HepG2 (cell line): ENCODE measurements at regions not wholly inside any gene's neighbourhood (a gene's known extent, or its start where the extent isn't known, plus 50 kb on each side); places are given as distances from the start of the nearest gene placed in this dataset.

Source experiments
- ATAC-seq: fragments of 200-7000 bp; cut with Tn5 transposase; 3 replicates; pipeline ENCODE4 v1.9.1; 2020; ENCODE audit warnings: mild to moderate bottlenecking, moderate library complexity
- BruUV-seq: library from RNA; stranded (reverse); fragments of 400-500 nt; replicated peaks from 2 replicates; lab custom pipeline; 2021; lab: Mats Ljungman, UMichigan
- CTCF ChIA-PET: fragments of 300-600 bp; formaldehyde crosslinking; extraction: SDS; loops from one replicate; lab custom pipeline; 2021; ENCODE audit warnings: low total read pairs, inconsistent platforms, low intra/inter-chr PET ratio; lab: Yijun Ruan, JAX
- POLR2A ChIA-PET: fragments of 350-600 bp; sonication (Branson Sonifier 250); formaldehyde crosslinking; loops from one replicate; lab custom pipeline; 2020; ENCODE audit warnings: antibody characterized with exemption, inconsistent platforms; lab: Yijun Ruan, JAX
- DNase-seq: peaks from one replicate; pipeline ENCODE4 v3.0.0-alpha.2; 2015; ENCODE audit warnings: low spot score
- FAIRE-seq: peaks from 3 replicates; lab custom pipeline; 2011; peaks lifted over from hg19 to GRCh38; lab: Jason Lieb, UNC
- H2AFZ ChIP-seq: one replicate; pipeline ENCODE4 v1.6.1; 2011; ENCODE audit warnings: low read length, inconsistent platforms
- H3K27ac ChIP-seq: fragments of 300-600 bp; 3 replicates; pipeline ENCODE4 v1.8.0; 2011; ENCODE audit warnings: mixed run types, mild to moderate bottlenecking, mixed read lengths, low read length, inconsistent platforms; ENCODE audit not compliant: insufficient read depth; ENCODE audit errors: extremely low read length
- H3K27me3 ChIP-seq, 2 experiments: fragments of 200-600 bp in 1 of 2; 2 replicates in 1 of 2; 3 replicates in 1 of 2; pipeline versions ENCODE4 v1.6.0 to v1.8.0; 2011; ENCODE audit warnings: low read length in 2 of 2, mild to moderate bottlenecking in 2 of 2, moderate library complexity in 2 of 2, inconsistent platforms in 1 of 2; ENCODE audit not compliant: insufficient read depth in 2 of 2, control insufficient read depth in 1 of 2
- H3K36me3 ChIP-seq, 2 experiments: fragments of 200-600 bp in 1 of 2; replicated peaks in 1 of 2; 2 replicates in 1 of 2; 3 replicates in 1 of 2; pipeline versions ENCODE4 v1.5.1 to v1.8.0; 2011; ENCODE audit warnings: low read length in 2 of 2, inconsistent platforms in 1 of 2; ENCODE audit not compliant: insufficient read depth in 2 of 2, control insufficient read depth in 1 of 2
- H3K4me1 ChIP-seq: 2 replicates; pipeline ENCODE4 v1.5.1; 2012; ENCODE audit warnings: low read length, inconsistent platforms; ENCODE audit not compliant: insufficient read depth
- H3K4me2 ChIP-seq: 2 replicates; pipeline ENCODE4 v1.6.0; 2011; ENCODE audit warnings: low read depth, low read length, inconsistent platforms
- H3K4me3 ChIP-seq, 3 experiments: fragments of 200-600 bp in 1 of 3; sonication (generic), shearing (Covaris generic) in 1 of 3; replicated peaks in 1 of 3; 2 replicates each; pipeline ENCODE4 v1.5.1; 2011 to 2016; ENCODE audit warnings: low read length in 3 of 3, inconsistent platforms in 2 of 3, low read depth in 2 of 3, mild to moderate bottlenecking in 2 of 3, control low read depth in 1 of 3, mixed read lengths in 1 of 3; ENCODE audit not compliant: insufficient read depth in 1 of 3
- H3K79me2 ChIP-seq: one replicate; pipeline ENCODE4 v1.6.1; 2011; ENCODE audit warnings: low read length, inconsistent platforms; ENCODE audit not compliant: insufficient read depth
- H3K9ac ChIP-seq: 2 replicates; pipeline ENCODE4 v1.6.0; 2011; ENCODE audit warnings: mild to moderate bottlenecking, low read depth, low read length, inconsistent platforms; ENCODE audit not compliant: insufficient read depth
- H3K9me3 ChIP-seq: 2 replicates; pipeline ENCODE4 v1.5.1; 2012; ENCODE audit warnings: mild to moderate bottlenecking, low read length
- H4K20me1 ChIP-seq: 2 replicates; pipeline ENCODE4 v1.6.0; 2011; ENCODE audit warnings: inconsistent platforms, mild to moderate bottlenecking, low read length, moderate library complexity; ENCODE audit not compliant: insufficient read depth
- ATF7 ChIP-seq, 2 experiments: fragments of 450-650 bp in 1 of 2; sonication (generic) in 1 of 2; formaldehyde crosslinking in 1 of 2; IDR thresholded peaks; 2 replicates each; pipeline versions ENCODE4 v1.4.0 to v1.6.1; 2016 to 2020; ENCODE audit warnings: antibody characterized with exemption in 1 of 2, mild to moderate bottlenecking in 1 of 2, missing genetic modification reagents in 1 of 2
- BRD4 ChIP-seq: sonication (generic); formaldehyde crosslinking; IDR thresholded peaks from 2 replicates; pipeline ENCODE4 v1.4.0; 2020; ENCODE audit warnings: missing genetic modification reagents
- CSRNP2 ChIP-seq: sonication (generic); formaldehyde crosslinking; conservative IDR thresholded peaks from 2 replicates; pipeline ENCODE4 v1.8.0; 2022; ENCODE audit warnings: low read depth, missing genetic modification reagents
- FLYWCH1 ChIP-seq: sonication (generic); formaldehyde crosslinking; IDR thresholded peaks from 2 replicates; pipeline ENCODE4 v1.8.1; 2023; ENCODE audit warnings: mild to moderate bottlenecking, missing genetic modification reagents
- HNRNPK ChIP-seq: fragments of 200-400 bp; formaldehyde crosslinking; IDR thresholded peaks from 2 replicates; pipeline ENCODE4 v1.6.1; 2018; ENCODE audit warnings: low read length, low read depth, moderate library complexity, mild to moderate bottlenecking; ENCODE audit not compliant: poor library complexity, severe bottlenecking
- RFX1 ChIP-seq: fragments of 450-650 bp; IDR thresholded peaks from 2 replicates; pipeline ENCODE4 v1.6.1; 2017
- THAP9 ChIP-seq: sonication (generic); formaldehyde crosslinking; IDR thresholded peaks from 2 replicates; pipeline ENCODE4; 2020; ENCODE audit warnings: missing genetic modification reagents, mild to moderate bottlenecking, borderline replicate concordance
- XRCC5 ChIP-seq: fragments of 200-400 bp; formaldehyde crosslinking; optimal IDR thresholded peaks from 2 replicates; pipeline ENCODE3; 2017; ENCODE audit warnings: mild to moderate bottlenecking, low read length
- ZNF431 ChIP-seq: sonication (generic); formaldehyde crosslinking; IDR thresholded peaks from 2 replicates; pipeline ENCODE4 v1.9.0; 2022; ENCODE audit warnings: missing genetic modification reagents, low read depth, mild to moderate bottlenecking, borderline replicate concordance
- ZNF577 ChIP-seq: sonication (generic); formaldehyde crosslinking; IDR thresholded peaks from 2 replicates; pipeline ENCODE4 v1.4.0; 2020; ENCODE audit warnings: mild to moderate bottlenecking, low read depth, missing genetic modification reagents, borderline replicate concordance
- ZNF607 ChIP-seq: sonication (generic); formaldehyde crosslinking; IDR thresholded peaks from 2 replicates; pipeline ENCODE4 v1.5.1; 2020; ENCODE audit warnings: missing genetic modification reagents, mild to moderate bottlenecking, borderline replicate concordance
- WGBS: methylation state at CpG from one replicate; pipeline ENCODE4 v1.1.6; 2017; ENCODE audit warnings: low lambda C conversion rate; 5-methylcytosine and 5-hydroxymethylcytosine counted together
- in situ Hi-C: cut with HindIII; loops from 2 replicates; pipeline ENCODE4 v1.10.0; 2017; ENCODE audit warnings: low pct_unique_long_range_greater_than_20kb; ENCODE audit not compliant: extremely low pct_ligation_motif_present
- intact Hi-C: fragments of 100-400 bp; cut with micrococcal nuclease; formaldehyde crosslinking; loops from one replicate; pipeline ENCODE4 v1.10.0; 2022; ENCODE audit not compliant: unreplicated experiment
- TF ChIP-seq, protein P1 (sequence below): sonication (generic); formaldehyde crosslinking; IDR thresholded peaks from 2 replicates; pipeline ENCODE4 v1.4.0; 2020; ENCODE audit warnings: mild to moderate bottlenecking, missing genetic modification reagents
- TF ChIP-seq, protein P2 (sequence below): sonication (generic); formaldehyde crosslinking; conservative IDR thresholded peaks from 2 replicates; pipeline ENCODE4 v1.4.0; 2020; ENCODE audit warnings: missing genetic modification reagents

DNA sequence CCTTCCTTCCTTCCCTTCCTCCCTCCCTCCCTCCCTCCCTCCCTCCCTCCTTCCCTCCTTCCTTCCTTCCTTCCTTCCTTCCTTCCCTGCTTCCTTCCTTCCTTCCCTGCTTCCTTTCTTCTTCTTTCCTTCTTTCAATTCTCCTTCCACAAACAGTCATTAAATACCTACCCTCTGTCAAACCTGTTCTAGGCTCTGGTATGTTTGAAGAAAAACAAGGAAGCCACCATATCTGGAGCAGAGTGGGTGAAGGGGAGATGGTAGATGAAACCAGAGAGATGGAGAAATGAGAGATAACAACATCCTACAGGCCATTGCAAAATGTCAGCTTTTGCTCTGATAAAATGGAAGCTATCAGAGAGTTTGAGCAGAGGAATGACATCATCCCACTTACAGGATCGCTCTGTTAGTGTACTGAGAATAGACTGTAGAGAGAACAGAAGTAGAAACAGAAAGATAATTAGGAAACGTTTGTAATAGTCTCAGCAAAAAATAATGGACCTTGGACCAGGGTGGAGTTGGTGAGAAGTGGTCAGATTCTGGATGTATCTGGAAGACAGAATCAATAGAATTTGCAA lies 334.0 kb downstream of the STIM2 start:
- Histone ChIP-seq H4K20me1 (no peaks in the 10 kb centered on the region), H3K9ac (no peak overlapping the region), H3K4me2 (no peak overlapping the region), H3K27me3 (no peaks in the 10 kb centered on the region), H3K79me2 (no peaks in the 10 kb centered on the region), H3K9me3 (no peaks in the 10 kb centered on the region), H2AFZ (no peak overlapping the region), H3K27ac (no peak overlapping the region), H3K4me3 (no peak overlapping the region), H3K36me3 (no peaks in the 10 kb centered on the region), H3K4me1 (no peaks in the 10 kb centered on the region)
- WGBS: 4% methylated on average over 2 of the region's 2 CpGs
- ChIA-PET CTCF (no interaction called here), POLR2A (no interaction called here)
- no peak for DNase-seq
- BruUV-seq: no TSS peak
- TF ChIP-seq HNRNPK (peak; percentile 53), RFX1 (no peak), ATF7 (IDR thresholded peaks at IDR 0.05) (peak; percentile 54), ATF7 (CRISPR knock-in tag; IDR thresholded peaks at IDR 0.05) (no peak), THAP9 (CRISPR knock-in tag) (no peak)
- no peak for FAIRE-seq
- ATAC-seq: no peak
- intact Hi-C loops: no loop called here
- in situ Hi-C loops: no loop called here

- no peak for FAIRE-seq
- no TSS peak for BruUV-seq
- TF ChIP-seq ZNF607 (CRISPR knock-in tag) (no peak), XRCC5 (no peak), CSRNP2 (CRISPR knock-in tag) (no peak), ZNF577 (CRISPR knock-in tag) (no peak), ZNF431 (CRISPR knock-in tag) (no peak), FLYWCH1 (CRISPR knock-in tag) (no peak), BRD4 (CRISPR knock-in tag) (no peak)
- TF ChIP-seq, protein P1, sequence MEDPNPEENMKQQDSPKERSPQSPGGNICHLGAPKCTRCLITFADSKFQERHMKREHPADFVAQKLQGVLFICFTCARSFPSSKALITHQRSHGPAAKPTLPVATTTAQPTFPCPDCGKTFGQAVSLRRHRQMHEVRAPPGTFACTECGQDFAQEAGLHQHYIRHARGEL (CRISPR knock-in tag): no peak
- TF ChIP-seq, protein P2, sequence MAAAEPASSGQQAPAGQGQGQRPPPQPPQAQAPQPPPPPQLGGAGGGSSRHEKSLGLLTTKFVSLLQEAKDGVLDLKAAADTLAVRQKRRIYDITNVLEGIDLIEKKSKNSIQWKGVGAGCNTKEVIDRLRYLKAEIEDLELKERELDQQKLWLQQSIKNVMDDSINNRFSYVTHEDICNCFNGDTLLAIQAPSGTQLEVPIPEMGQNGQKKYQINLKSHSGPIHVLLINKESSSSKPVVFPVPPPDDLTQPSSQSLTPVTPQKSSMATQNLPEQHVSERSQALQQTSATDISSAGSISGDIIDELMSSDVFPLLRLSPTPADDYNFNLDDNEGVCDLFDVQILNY (CRISPR knock-in tag): no peak
Measured at GRCh38 chr4:27198246-27198645, 337.6 kb downstream of the STIM2 start.

More at GRCh38 chr4:27198246-27198645, 337.6 kb downstream of the STIM2 start:
- H3K4me2 ChIP-seq: no peak overlapping the region
- CTCF ChIA-PET: no interaction called here
- no peak overlapping the region for H3K4me3 ChIP-seq
- WGBS: 0% methylated on average over 2 of the region's 2 CpGs
- H4K20me1 ChIP-seq: no peaks in the 10 kb centered on the region
- in situ Hi-C loops: no loop called here
- H3K9ac ChIP-seq: no peak overlapping the region
- no peaks in the 10 kb centered on the region for H3K4me1 ChIP-seq
- H3K9me3 ChIP-seq: no peaks in the 10 kb centered on the region
- H3K36me3 ChIP-seq: no peaks in the 10 kb centered on the region
- no peaks in the 10 kb centered on the region for H3K27me3 ChIP-seq
- no peak overlapping the region for H2AFZ ChIP-seq
- DNase-seq (no peak), ATAC-seq (no peak)
- H3K27ac ChIP-seq: no peak overlapping the region
- intact Hi-C loops: no loop called here
- H3K79me2 ChIP-seq: no peaks in the 10 kb centered on the region
- POLR2A ChIA-PET: no interaction called here
